SK-N-MC (cell line): ENCODE measurements at regions not wholly inside any gene's neighbourhood (a gene's known extent, or its start where the extent isn't known, plus 50 kb on each side); places are given as distances from the start of the nearest gene placed in this dataset.

Source experiments
- EZH2 ChIP-seq: fragments of 200-600 bp; sonication (generic); IDR thresholded peaks from one replicate; pipeline ENCODE4 v1.6.1; 2017; ENCODE audit warnings: antibody characterized with exemption
- POLR2AphosphoS5 ChIP-seq: IDR thresholded peaks from 2 replicates; pipeline ENCODE4 v1.6.1; 2012; ENCODE audit warnings: mild to moderate bottlenecking, low read depth, low read length, borderline replicate concordance

- TF ChIP-seq EZH2 (no peak), POLR2AphosphoS5 (no peak)
Measured at GRCh38 chr3:87833039-87833377, 225.8 kb downstream of the CGGBP1 start.
